Osteoblast (primary cell): ENCODE measurements at regions not wholly inside any gene's neighbourhood (a gene's known extent, or its start where the extent isn't known, plus 50 kb on each side); places are given as distances from the start of the nearest gene placed in this dataset.

Experiments
- DNase-seq: peaks from one replicate; pipeline ENCODE4 v3.0.0; 2011; ENCODE audit warnings: low spot score, mixed read lengths; ENCODE audit not compliant: insufficient read length; ENCODE audit errors: missing footprints
- H2AFZ ChIP-seq: 2 replicates; pipeline ENCODE4 v1.6.0; 2011; ENCODE audit warnings: mild to moderate bottlenecking, low read length
- H3K27ac ChIP-seq: 2 replicates; pipeline ENCODE4 v1.5.1; 2011; ENCODE audit warnings: mild to moderate bottlenecking, low read depth, low read length, moderate library complexity
- H3K27me3 ChIP-seq: 2 replicates; pipeline ENCODE4 v1.6.0; 2012; ENCODE audit warnings: mild to moderate bottlenecking, control low read depth, inconsistent platforms, low read length, moderate library complexity; ENCODE audit not compliant: insufficient read depth
- H3K36me3 ChIP-seq: 2 replicates; pipeline ENCODE4 v1.5.1; 2011; ENCODE audit warnings: mild to moderate bottlenecking, low read length, control low read depth, moderate library complexity; ENCODE audit not compliant: insufficient read depth
- H3K4me1 ChIP-seq: 2 replicates; pipeline ENCODE4 v1.5.1; 2011; ENCODE audit warnings: mild to moderate bottlenecking, low read length, control low read depth, moderate library complexity; ENCODE audit not compliant: insufficient read depth
- H3K4me2 ChIP-seq: 2 replicates; pipeline ENCODE4 v1.6.0; 2011; ENCODE audit warnings: mild to moderate bottlenecking, low read length; ENCODE audit not compliant: insufficient read depth
- H3K4me3 ChIP-seq: fragments of 200-600 bp; sonication (generic); 3 replicates; pipeline ENCODE4 v1.5.1; 2012; ENCODE audit warnings: mild to moderate bottlenecking, low read length, inconsistent platforms; ENCODE audit not compliant: insufficient read depth
- H3K79me2 ChIP-seq: 2 replicates; pipeline ENCODE4 v1.6.0; 2012; ENCODE audit warnings: mild to moderate bottlenecking, low read length, control low read depth, inconsistent platforms; ENCODE audit not compliant: insufficient read depth
- H3K9me3 ChIP-seq: 2 replicates; pipeline ENCODE4 v1.5.1; 2011; ENCODE audit warnings: low read depth, low read length, control low read depth
- H4K20me1 ChIP-seq: 2 replicates; pipeline ENCODE4 v1.6.0; 2012; ENCODE audit warnings: mild to moderate bottlenecking, low read length, control low read depth; ENCODE audit not compliant: insufficient read depth
- CTCF ChIP-seq: IDR thresholded peaks from 2 replicates; pipeline ENCODE4 v1.5.1; 2011; ENCODE audit warnings: mild to moderate bottlenecking, low read depth, low read length, moderate library complexity; ENCODE audit errors: extremely low read depth

- Histone ChIP-seq H3K4me2 (no peak overlapping the region), H2AFZ (no peak overlapping the region), H3K4me3 (no peak overlapping the region), H3K27me3 (no peaks in the 10 kb centered on the region), H3K36me3 (no peaks in the 10 kb centered on the region), H3K4me1 (no peaks in the 10 kb centered on the region), H3K9me3 (no peaks in the 10 kb centered on the region), H3K27ac (no peak overlapping the region), H3K79me2 (no peaks in the 10 kb centered on the region), H4K20me1 (no peaks in the 10 kb centered on the region)
- DNase-seq = peak; percentile 49
- no peak for TF ChIP-seq CTCF
These were observed 313.1 kb upstream of the SYT4 start for GRCh38 chr18:43590182-43590903.

DNA sequence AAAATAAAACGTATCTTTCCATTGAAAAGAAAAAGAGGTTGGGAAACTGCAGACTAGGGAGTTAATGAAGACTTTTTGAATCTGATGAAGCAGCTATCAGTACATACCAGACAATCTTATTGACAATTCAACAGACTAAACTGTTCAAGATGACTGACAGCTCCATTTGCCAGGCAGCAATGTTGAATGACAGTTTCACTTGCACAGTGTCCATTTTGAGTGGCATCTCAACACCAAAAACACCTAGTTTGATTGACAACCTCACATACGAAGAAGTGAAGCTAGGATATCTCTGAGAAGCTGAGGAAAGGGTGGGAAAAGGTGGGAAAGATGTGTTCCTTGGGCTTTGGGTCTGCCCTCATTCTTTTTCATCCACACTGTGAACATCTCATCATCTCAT is 315.0 kb upstream of the SYT4 start:
- Histone ChIP-seq H4K20me1 (no peaks in the 10 kb centered on the region), H3K4me2 (no peak overlapping the region), H3K4me3 (no peak overlapping the region), H2AFZ (no peak overlapping the region), H3K36me3 (no peaks in the 10 kb centered on the region), H3K4me1 (no peaks in the 10 kb centered on the region), H3K27ac (no peak overlapping the region), H3K9me3 (no peaks in the 10 kb centered on the region), H3K27me3 (no peaks in the 10 kb centered on the region), H3K79me2 (no peaks in the 10 kb centered on the region)
- TF ChIP-seq CTCF = no peak
- no peak for DNase-seq

- H3K79me2 ChIP-seq = no peaks in the 10 kb centered on the region
These were observed 318.9 kb upstream of the SYT4 start for GRCh38 chr18:43596105-43596712.

More at GRCh38 chr18:43596105-43596712, 318.9 kb upstream of the SYT4 start:
- Histone ChIP-seq H3K9me3 (no peaks in the 10 kb centered on the region), H3K27ac (no peak overlapping the region), H3K27me3 (no peaks in the 10 kb centered on the region), H3K4me1 (no peaks in the 10 kb centered on the region), H3K4me3 (no peak overlapping the region), H3K36me3 (no peaks in the 10 kb centered on the region), H2AFZ (no peak overlapping the region), H4K20me1 (no peaks in the 10 kb centered on the region), H3K4me2 (no peak overlapping the region)
- TF ChIP-seq CTCF = peak; percentile 54
- DNase-seq = peak; percentile 72
